Liver (tissue), 3 donors: ENCODE measurements at regions not wholly inside any gene's neighbourhood (a gene's known extent, or its start where the extent isn't known, plus 50 kb on each side); places are given as distances from the start of the nearest gene placed in this dataset.

Source experiments
- CTCF ChIP-seq: fragments of 150-350 bp; IDR thresholded peaks from 2 replicates; pipeline ENCODE4 v1.5.1; 2017; ENCODE audit warnings: improper control_type of control experiment, low read depth, low read length; ENCODE audit not compliant: missing input control
- GABPA ChIP-seq, 2 donors: IDR thresholded peaks in 1 of 2; conservative IDR thresholded peaks in 1 of 2; 2 replicates each; pipeline ENCODE4 v1.6.1; 2016; ENCODE audit warnings: antibody characterized with exemption in 2 of 2, mild to moderate bottlenecking in 1 of 2, moderate library complexity in 1 of 2
- MAX ChIP-seq: IDR thresholded peaks from 2 replicates; pipeline ENCODE4 v1.6.1; 2016; ENCODE audit warnings: antibody characterized with exemption
- REST ChIP-seq: IDR thresholded peaks from 2 replicates; pipeline ENCODE4 v1.6.1; 2016; ENCODE audit warnings: antibody characterized with exemption, mild to moderate bottlenecking
- RXRA ChIP-seq, 2 donors: IDR thresholded peaks; 2 replicates each; pipeline ENCODE4 v1.6.1; 2017 to 2018; ENCODE audit warnings: antibody characterized with exemption in 2 of 2, mild to moderate bottlenecking in 1 of 2
- SP1 ChIP-seq: IDR thresholded peaks from 2 replicates; pipeline ENCODE4 v1.6.1; 2018; ENCODE audit warnings: antibody characterized with exemption, mild to moderate bottlenecking
- TAF1 ChIP-seq: conservative IDR thresholded peaks from 2 replicates; pipeline ENCODE4 v1.6.1; 2016; ENCODE audit warnings: antibody characterized with exemption, mild to moderate bottlenecking
- YY1 ChIP-seq: IDR thresholded peaks from 2 replicates; pipeline ENCODE4 v1.6.1; 2016; ENCODE audit warnings: antibody characterized with exemption, mild to moderate bottlenecking
- TF ChIP-seq, protein P1 (sequence below): IDR thresholded peaks from 2 replicates; pipeline ENCODE4 v1.6.1; 2016; ENCODE audit warnings: antibody characterized with exemption
- donor health status: healthy.
- donor health status: healthy.

- TF ChIP-seq CTCF (no peak), GABPA (IDR thresholded peaks at IDR 0.05 in 1 of 2, conservative IDR thresholded peaks at IDR 0.05 in 1 of 2) (no peak), TAF1 (no peak), YY1 (no peak), MAX (no peak), SP1 (no peak), REST (no peak), RXRA (IDR thresholded peaks at IDR 0.05) (no peak)
- TF ChIP-seq, protein P1, sequence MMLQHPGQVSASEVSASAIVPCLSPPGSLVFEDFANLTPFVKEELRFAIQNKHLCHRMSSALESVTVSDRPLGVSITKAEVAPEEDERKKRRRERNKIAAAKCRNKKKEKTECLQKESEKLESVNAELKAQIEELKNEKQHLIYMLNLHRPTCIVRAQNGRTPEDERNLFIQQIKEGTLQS = no peak
These were observed 200.9 kb downstream of the DLL1 start for GRCh38 chr6:170089963-170090362.
